Activated CD8-positive, alpha-beta T cell treated with anti-CD3 and anti-CD28 coated beads for 36 hours (primary cell): ENCODE measurements at regions not wholly inside any gene's neighbourhood (a gene's known extent, or its start where the extent isn't known, plus 50 kb on each side); places are given as distances from the start of the nearest gene placed in this dataset.

Experiments used
- ATAC-seq: fragments of 200-7000 bp; cut with Tn5 transposase; one replicate; pipeline ENCODE4 v1.10.0; 2021; ENCODE audit warnings: mild to moderate bottlenecking, moderate library complexity
- CTCF ChIA-PET: fragments of 350-600 bp; sonication (Branson Sonifier 250); formaldehyde crosslinking; loops from one replicate; lab custom pipeline; 2021; ENCODE audit warnings: antibody characterized with exemption; lab: Charles Lee
- POLR2A ChIA-PET: fragments of 350-600 bp; sonication (Branson Sonifier 250); formaldehyde crosslinking; loops from one replicate; lab custom pipeline; 2021; ENCODE audit warnings: antibody characterized with exemption; lab: Charles Lee
- DNase-seq: peaks from one replicate; pipeline ENCODE4 v3.0.0-alpha.2; 2020
- H3K27ac Mint-ChIP-seq: one replicate; pipeline ENCODE4 v1.8.0; 2021; ENCODE audit warnings: mild to moderate bottlenecking, mixed read lengths
- H3K27me3 Mint-ChIP-seq: one replicate; pipeline ENCODE4 v1.8.0; 2021; ENCODE audit warnings: mixed read lengths
- H3K36me3 Mint-ChIP-seq: one replicate; pipeline ENCODE4 v1.8.0; 2021; ENCODE audit warnings: low read depth, mixed read lengths
- H3K4me1 Mint-ChIP-seq: one replicate; pipeline ENCODE4 v1.8.0; 2021; ENCODE audit warnings: low read depth, mixed read lengths
- H3K4me3 Mint-ChIP-seq: one replicate; pipeline ENCODE4 v1.8.0; 2021; ENCODE audit warnings: mild to moderate bottlenecking, moderate library complexity, mixed read lengths
- H3K9me3 Mint-ChIP-seq: one replicate; pipeline ENCODE4 v1.8.0; 2021; ENCODE audit warnings: mixed read lengths
- intact Hi-C: fragments of 100-400 bp; cut with micrococcal nuclease; formaldehyde crosslinking; loops from one replicate; pipeline ENCODE4 v1.10.0; 2022
- TF ChIP-seq, protein P1 (sequence below): fragments of 200-600 bp; IDR thresholded peaks from one replicate; pipeline ENCODE4 v1.8.0; 2022; ENCODE audit warnings: antibody characterized with exemption, mild to moderate bottlenecking

DNA sequence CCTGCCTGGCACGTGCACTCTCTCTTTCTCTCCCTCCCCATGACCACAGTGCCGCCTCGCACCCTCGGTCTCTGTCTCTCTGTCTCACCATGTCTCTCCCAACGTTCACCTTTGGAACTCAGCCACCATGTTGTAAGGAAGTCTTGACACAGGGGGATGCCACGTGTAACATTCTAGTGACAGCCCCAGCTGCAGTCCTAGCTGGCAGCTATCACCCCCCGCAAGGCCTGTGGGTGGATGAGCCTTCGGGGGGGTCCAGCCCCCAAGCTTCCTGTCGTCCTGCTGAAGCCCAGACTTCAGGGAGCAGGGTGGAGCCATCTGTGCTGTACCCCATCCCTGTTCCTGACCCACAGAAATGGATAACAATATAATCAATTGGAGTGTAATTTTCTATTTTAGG, 118.5 kb downstream of the SOX1 start:
- no peak for ATAC-seq
- ChIA-PET CTCF (no interaction called here), POLR2A (no interaction called here)
- no peak for DNase-seq
- intact Hi-C loops, result no loop called here
- no peak overlapping the region for H3K27ac Mint-ChIP-seq
- H3K4me1 Mint-ChIP-seq, result no peaks in the 10 kb centered on the region
- H3K9me3 Mint-ChIP-seq, result no peaks in the 10 kb centered on the region
- no peak overlapping the region for H3K4me3 Mint-ChIP-seq
- TF ChIP-seq, protein P1, sequence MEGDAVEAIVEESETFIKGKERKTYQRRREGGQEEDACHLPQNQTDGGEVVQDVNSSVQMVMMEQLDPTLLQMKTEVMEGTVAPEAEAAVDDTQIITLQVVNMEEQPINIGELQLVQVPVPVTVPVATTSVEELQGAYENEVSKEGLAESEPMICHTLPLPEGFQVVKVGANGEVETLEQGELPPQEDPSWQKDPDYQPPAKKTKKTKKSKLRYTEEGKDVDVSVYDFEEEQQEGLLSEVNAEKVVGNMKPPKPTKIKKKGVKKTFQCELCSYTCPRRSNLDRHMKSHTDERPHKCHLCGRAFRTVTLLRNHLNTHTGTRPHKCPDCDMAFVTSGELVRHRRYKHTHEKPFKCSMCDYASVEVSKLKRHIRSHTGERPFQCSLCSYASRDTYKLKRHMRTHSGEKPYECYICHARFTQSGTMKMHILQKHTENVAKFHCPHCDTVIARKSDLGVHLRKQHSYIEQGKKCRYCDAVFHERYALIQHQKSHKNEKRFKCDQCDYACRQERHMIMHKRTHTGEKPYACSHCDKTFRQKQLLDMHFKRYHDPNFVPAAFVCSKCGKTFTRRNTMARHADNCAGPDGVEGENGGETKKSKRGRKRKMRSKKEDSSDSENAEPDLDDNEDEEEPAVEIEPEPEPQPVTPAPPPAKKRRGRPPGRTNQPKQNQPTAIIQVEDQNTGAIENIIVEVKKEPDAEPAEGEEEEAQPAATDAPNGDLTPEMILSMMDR, result no peak
- H3K36me3 Mint-ChIP-seq, result no peaks in the 10 kb centered on the region
- H3K27me3 Mint-ChIP-seq, result no peaks in the 10 kb centered on the region

DNA sequence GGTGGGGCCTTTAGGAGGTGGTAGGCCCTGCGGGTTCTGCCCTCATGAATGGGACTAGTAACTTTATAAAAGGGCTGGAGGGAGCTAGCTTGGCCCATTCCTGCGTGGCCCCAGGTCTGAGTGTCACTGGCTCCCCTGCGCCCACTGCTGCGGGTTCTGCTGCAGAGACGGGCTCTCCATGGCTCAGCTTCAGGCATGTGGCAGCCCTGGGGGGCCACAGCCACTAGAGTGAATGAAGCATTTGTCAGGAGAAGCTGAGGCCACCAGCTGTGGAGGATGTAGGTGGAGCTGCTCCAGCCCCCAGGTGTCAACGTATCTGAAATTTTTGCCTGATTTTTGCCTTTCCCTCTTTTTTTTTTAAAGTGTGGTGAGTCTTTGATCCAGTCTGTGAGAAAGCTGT, 119.1 kb downstream of the SOX1 start:
- no peaks in the 10 kb centered on the region for H3K36me3 Mint-ChIP-seq
- DNase-seq (no peak), ATAC-seq (no peak)
- H3K27me3 Mint-ChIP-seq, result no peaks in the 10 kb centered on the region
- POLR2A ChIA-PET, result no interaction called here
- CTCF ChIA-PET, result no interaction called here
- intact Hi-C loops, result no loop called here
- H3K9me3 Mint-ChIP-seq, result no peaks in the 10 kb centered on the region
- H3K27ac Mint-ChIP-seq, result no peak overlapping the region
- TF ChIP-seq, protein P1, result no peak
- H3K4me3 Mint-ChIP-seq, result no peak overlapping the region
- no peaks in the 10 kb centered on the region for H3K4me1 Mint-ChIP-seq

DNA sequence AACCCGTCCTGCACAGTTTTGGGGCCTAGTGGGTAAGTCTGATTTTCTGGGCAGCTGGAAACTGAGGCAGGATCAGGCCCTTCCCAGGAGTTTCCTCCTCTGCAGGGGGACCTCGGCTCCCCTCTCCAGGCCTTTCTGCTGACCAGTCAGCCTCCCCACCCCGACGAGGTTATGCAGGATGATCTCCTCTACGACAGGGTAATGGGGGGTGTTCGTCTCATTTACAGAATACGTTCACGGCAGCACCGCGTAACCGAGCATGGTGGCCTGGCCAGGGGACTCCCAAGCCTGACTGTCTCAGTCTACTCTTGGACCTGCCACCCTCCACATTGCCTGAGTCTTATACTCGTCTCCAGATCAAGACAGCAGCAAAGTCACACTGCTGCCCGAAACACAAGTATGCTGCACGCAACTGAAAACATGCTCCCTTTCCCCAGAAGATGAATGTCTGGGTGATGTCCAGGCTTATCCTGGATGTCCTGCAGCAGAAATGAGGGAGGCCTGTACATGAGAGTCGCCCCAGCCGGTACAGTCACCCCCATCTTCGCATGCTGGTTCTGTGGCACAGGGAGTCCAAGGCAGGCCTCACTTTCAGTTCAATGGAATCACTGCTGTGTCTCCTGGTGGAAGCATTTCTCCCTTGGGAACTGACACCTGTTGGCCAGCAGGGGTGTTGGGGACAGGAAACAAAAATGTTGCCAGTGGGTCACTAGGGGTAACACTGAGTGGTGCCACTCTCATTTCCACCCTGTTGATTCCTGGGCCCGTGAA, 120.8 kb downstream of the SOX1 start:
- peaks cover 5% of the 10 kb centered on the region for H3K9me3 Mint-ChIP-seq
- no peak for ATAC-seq
- no peaks in the 10 kb centered on the region for H3K4me1 Mint-ChIP-seq
- intact Hi-C loops, result no loop called here
- no peak overlapping the region for H3K4me3 Mint-ChIP-seq
- H3K27ac Mint-ChIP-seq, result no peak overlapping the region
- no peak for DNase-seq
- no peaks in the 10 kb centered on the region for H3K27me3 Mint-ChIP-seq
- ChIA-PET CTCF (no interaction called here), POLR2A (no interaction called here)
- TF ChIP-seq, protein P1, result no peak
- no peaks in the 10 kb centered on the region for H3K36me3 Mint-ChIP-seq

DNA sequence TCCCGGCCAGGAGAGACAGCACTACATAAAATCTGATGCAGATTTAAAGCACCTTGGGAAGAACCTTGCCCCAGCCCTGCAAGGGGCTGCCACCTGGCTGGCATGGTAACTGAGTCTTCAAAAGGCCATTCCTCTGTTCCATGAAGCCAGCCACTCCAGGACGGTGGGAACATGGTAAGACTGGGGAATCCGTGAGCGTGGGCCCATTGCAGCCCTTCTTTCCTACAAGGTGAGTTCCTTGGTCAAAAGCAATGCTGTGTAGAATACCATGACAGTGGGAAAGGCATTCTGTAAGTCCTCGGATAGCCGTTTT, 121.3 kb downstream of the SOX1 start:
- H3K9me3 Mint-ChIP-seq, result peaks cover 5% of the 10 kb centered on the region
- CTCF ChIA-PET, result no interaction called here
- DNase-seq (no peak), ATAC-seq (no peak)
- intact Hi-C loops, result no loop called here
- no peaks in the 10 kb centered on the region for H3K36me3 Mint-ChIP-seq
- TF ChIP-seq, protein P1, result no peak
- POLR2A ChIA-PET, result no interaction called here
- no peaks in the 10 kb centered on the region for H3K4me1 Mint-ChIP-seq
- H3K4me3 Mint-ChIP-seq, result no peak overlapping the region
- no peaks in the 10 kb centered on the region for H3K27me3 Mint-ChIP-seq
- H3K27ac Mint-ChIP-seq, result no peak overlapping the region

DNA sequence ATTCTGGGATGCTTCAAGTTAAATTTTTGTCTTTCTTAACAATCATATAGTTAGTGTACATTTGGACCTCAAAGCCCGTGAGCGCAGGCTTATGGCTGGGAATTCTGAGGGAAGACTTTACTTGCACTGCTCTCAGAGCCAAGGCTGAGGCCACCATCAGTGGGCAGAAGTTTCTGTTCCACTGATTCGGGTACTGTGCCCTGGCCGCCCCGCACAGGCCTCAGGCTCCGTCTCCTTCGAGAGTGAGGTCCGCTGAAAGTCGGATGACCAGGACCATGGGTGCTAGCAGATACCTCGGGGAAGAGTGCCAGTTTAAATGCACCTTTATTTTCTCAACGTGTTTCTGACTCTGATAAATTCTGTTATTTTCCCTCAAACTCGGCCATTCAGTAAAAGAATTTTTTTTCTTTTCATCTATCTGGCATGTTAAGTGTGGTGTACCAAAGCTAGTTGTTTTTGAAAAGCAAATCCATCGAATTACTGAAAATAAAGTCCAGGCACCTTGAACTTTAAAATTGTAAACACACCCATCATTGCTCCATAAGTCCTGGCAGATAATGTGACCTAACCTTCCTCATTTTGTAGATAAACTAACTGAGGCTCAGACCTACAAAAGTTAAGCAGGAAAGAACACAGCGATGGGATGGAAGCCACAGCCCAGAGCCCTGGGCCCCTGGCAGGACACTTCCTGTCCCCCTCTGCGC, 126.7 kb downstream of the SOX1 start:
- ChIA-PET POLR2A (no interaction called here), CTCF (no interaction called here)
- Mint-ChIP-seq H3K4me1 (no peaks in the 10 kb centered on the region), H3K4me3 (no peak overlapping the region), H3K27me3 (peaks cover 4% of the 10 kb centered on the region), H3K27ac (no peak overlapping the region), H3K9me3 (peaks cover 5% of the 10 kb centered on the region), H3K36me3 (no peaks in the 10 kb centered on the region)
- intact Hi-C loops, result no loop called here
- DNase-seq (no peak), ATAC-seq (no peak)
- TF ChIP-seq, protein P1, result no peak
